Midbrain (tissue), 1 donor: ENCODE measurements at regions not wholly inside any gene's neighbourhood (a gene's known extent, or its start where the extent isn't known, plus 50 kb on each side); places are given as distances from the start of the nearest gene placed in this dataset.
"Not testable (repeated sequence)": the region's sequence is repeated elsewhere in the genome, so short reads cannot be mapped to it uniquely, and the experiment has no call there.

Source experiments
- DNase-seq: peaks from one replicate; lab custom pipeline; 2025; lab: John Stamatoyannopoulos, UW

DNA sequence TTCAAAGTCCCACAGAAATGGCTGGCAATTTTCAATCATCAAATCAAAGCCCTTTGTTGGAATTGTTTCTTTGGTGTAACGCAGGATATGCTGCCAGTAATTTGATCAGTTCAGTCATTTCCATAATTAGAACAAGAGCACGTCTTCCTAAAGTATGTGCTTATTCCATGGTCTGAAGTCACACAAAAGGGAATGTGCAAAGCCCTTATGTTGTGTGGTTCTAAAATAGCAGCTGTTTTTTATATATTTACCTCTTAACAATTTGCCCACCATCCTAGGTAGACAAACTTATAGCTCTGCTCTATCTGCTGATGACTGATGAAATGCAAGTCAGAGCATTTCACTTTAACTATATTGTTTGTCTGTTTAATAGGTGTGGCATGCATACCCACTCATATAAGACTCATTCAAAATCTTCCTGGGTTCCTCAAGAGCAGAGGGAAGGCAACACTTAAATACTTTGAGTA is 176.1 kb upstream of the SLC38A2 start:
- DNase-seq, result no peak

DNA sequence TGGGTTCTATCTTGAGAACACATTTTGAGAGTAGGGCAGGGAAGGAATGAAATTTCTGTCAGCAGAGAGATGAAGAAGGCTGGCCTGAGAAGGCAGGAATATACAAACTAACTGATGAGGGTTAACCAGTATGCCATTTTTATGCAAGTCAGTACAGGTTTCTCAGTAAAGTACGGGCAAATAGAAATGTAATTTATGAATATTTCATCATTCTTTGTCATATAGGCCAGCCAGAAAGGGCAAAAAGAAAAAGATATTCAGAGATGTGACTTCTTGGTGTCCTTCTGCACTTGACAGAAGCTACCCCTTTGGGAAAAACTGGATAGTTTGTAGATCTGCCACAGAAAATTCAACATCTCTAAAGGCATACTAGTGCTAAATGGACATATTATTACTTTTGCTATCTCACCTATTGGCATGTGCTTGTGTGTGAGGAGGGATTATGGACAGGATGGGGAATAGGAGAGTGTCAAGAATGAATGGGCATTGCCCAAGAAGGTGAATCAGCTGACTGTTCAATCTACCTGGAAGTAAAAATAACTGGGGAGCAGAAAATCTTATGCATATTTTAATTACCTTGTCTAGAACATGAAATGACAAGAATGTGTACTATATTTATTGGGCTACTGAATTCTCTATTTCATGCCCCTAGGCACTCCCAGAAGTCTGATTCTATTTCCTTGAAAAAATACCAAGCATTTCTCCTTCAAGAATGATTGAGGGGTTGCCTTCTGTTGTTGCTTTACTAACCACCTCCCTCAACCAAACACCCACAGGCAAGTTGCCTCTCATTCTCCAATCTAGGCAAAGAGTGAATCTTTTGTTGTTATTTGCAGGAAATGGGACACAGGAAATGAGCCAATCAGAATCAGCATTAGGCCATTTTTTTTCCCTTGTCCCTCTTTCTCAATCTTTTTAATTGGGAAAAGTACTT is 175.1 kb upstream of the SLC38A2 start:
- no peak for DNase-seq

DNA sequence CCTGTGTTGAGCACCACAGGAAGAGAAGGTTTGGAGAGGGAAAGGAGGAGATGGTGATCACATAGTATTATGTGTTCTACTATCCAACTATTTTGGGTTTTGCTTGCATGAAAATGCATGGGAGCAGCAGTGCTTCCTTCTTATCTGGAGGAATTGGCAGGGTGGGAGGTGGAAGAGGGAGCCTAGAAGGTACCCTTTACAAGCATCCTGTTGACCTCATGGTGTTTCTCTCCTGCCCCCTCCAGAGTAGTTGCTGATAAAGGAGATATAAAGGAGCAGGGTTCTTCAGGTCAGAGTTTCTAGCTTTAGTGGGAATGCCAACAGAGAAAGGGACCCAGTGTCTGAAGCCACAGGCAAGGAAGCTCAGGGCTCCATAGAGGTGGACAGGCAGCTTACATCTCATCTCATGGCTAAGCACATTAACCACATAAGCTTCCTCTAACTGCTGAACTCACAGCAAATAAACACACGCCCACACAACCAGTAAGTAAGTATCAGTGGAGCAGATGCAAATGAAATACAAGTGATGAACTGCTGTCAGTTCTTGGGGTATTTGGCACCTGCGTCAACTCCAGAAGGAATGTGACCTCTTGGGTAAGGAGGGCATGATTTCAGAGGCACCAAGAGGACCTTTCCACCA is 174.2 kb upstream of the SLC38A2 start:
- DNase-seq, result no peak

GRCh38 chr12:46543378-46543795 is 170.8 kb upstream of the SLC38A2 start:
- not testable (repeated sequence) for DNase-seq

DNA sequence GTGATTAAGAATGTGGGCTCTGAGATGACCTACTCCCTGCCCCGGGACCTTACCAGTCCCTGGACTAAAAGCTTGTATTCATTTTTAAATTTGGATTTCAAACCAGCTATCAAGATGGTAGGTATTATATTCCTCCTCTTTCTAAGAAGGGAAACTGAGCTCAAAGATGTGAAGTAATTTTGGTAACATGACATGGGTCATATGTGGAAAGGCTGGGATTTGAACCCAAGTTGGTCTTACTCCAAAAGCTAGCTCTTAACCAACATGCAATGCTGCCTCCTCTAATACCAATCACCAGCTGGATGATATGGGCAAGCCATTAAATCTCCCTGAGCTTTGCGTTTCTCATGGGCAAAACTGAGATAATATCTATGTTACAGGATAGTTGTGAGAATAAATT is 166.4 kb upstream of the SLC38A2 start:
- no peak for DNase-seq

- DNase-seq, result no peak
Measured at GRCh38 chr12:46537387-46537955, 164.9 kb upstream of the SLC38A2 start.

DNA sequence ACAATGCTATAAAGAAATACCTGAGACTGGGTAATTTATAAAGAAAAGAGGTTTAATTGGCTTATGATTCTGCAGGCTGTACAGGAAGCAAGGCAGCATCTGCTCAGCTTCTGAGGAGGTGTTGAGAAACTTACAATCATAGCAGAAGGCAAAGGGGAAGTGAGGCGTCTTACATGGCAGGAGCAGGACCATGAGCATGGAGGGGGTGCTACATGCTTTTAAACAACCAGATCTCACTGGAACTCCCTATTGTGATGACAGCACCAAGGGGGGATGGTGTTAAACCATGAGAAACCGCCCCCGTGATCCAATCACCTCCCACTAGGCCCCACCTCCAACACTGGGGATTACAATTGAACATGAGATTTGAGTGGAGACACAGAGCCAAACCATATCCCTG is 163.7 kb upstream of the SLC38A2 start:
- not testable (repeated sequence) for DNase-seq

DNA sequence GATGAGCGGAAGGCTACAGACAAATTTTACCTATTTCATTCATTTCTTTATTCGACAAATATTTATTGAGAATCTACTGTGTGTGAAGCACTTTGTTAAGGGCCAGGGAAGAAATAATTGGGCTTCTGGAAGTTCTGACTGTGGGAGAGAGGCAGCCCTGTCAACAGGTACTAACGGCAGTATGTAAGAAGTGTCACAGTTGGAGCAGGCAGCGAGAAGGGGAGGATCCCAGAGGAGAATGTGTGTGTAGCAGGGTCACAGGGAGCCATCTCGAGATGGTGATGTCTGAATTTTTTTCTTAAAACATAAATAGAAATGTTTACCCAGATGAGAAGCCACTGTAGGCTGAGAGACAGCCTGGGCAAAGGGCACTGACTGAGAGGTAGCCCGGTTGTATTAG is 163.3 kb upstream of the SLC38A2 start:
- DNase-seq, result no peak

DNA sequence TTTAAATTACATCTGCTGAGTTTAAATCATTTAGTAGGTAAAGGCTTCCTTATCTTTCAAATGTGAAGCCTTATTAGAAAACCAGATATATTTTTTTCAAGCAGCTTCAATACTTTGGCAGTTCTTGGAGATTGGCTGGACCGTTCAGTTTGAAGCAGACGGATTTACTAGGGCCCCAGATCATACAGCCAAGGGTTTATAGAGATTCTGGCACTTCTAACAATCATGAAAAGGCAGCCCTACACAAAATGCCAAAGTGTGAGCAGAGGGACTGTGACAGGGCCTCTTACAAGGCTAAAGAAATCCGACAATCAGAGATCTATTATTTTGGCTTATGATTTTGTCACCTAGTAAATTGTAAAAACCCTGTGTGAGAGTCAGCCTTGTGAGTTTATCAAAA is 162.8 kb upstream of the SLC38A2 start:
- no peak for DNase-seq

DNA sequence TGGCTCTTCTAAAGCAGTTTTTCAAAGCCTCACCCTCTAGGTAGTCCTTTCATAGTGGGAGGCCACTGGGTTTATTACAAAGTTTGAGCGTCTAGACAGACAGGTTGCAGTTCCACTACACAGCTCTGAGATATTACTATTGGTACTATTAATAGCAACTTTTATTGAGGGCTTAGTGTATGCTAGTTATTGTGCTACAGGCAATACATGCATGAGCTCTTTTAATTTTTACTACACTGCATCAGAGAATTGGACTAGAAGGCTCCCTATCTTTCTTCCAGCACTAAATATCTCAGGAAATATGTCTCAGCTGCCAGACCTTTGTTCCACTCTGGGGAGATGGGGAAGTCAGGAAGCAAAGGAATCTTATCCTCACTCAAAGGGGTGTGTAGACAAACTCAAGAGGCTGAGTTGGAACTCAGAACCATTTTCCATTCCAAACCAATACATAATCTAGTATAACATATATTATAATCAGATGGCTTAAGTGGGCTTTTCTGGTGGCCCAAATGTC is 161.8 kb upstream of the SLC38A2 start:
- DNase-seq, result no peak

GRCh38 chr12:46533723-46534122 is 161.2 kb upstream of the SLC38A2 start:
- no peak for DNase-seq

- DNase-seq, result no peak
Measured at GRCh38 chr12:46531804-46532203, 159.2 kb upstream of the SLC38A2 start.

GRCh38 chr12:46531059-46531785 is 158.6 kb upstream of the SLC38A2 start:
- no peak for DNase-seq

DNA sequence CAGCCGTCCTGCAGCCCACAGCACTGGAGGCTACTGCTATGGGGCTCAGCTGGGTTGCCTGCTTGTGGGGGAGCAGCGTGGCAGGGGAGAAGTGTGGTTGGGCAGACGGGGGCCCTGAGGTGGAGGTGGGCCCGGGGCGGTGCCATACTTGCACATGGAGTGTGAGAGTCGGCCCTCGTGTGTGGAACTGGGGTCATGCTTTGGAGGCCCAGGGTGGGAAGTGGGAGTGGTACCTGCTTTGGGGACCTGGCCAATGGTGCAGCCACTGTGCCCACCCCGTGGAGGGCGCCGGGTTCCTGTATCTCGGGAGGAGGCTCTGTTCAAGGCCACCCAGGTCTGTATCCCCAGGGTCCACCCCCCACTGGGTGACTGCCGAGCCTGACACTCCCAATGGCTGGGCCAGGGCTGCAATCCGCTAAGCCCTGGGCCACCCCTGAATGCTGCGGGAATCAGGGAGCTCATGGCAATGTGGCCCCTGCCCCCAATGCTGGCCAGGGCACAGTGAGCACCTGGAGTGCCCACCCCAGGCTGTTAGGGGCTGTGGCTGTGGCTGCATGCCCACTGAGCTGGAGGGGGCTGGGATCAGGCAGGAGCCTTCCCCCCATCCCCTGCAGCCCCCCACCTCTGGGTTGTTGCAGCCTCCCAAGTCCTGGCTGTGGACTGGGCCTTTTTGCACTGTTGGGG is 157.9 kb upstream of the SLC38A2 start:
- DNase-seq, result no peak

DNA sequence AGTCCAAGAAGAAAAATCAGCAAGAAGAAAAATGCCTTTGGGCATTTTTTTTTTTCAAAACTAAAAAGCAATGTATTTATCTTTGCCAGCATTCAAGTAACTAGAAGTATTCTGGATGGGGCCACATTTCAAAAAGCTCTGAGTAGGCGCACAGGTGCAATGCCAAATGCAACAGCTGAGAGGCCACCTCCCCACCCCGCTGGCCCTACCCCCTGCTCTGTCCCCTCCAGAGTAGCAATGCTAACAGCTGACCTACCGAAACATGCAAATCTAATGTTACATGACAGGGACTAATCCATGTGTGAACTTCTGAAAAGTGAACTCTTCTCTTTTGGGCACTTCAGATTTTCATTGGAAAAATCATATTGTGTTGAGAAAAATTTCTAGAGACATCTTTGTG is 153.7 kb upstream of the SLC38A2 start:
- no peak for DNase-seq

GRCh38 chr12:46524778-46525177 is 152.2 kb upstream of the SLC38A2 start:
- no peak for DNase-seq

- no peak for DNase-seq
Measured at GRCh38 chr12:46523863-46524770, 151.5 kb upstream of the SLC38A2 start.

DNA sequence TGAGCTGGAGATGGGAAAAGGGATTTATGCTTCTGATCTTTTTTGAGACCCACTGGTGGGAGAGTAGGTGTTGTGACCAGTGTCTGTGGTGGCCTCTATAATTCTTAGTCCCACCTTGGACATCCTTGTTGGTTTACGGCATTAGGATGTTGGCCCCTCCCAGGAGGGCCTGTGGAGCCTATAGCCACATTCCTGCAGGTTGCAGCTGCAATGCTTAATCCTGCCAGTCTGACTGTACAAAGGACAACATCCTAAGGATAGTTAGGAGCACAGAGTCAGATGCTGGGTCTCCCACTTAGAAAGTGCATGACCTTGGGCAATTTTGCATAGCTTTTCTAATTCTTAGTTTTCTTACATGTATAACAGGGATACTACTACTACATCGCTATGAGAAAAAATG is 150.9 kb upstream of the SLC38A2 start:
- no peak for DNase-seq

GRCh38 chr12:46522071-46522470 is 149.5 kb upstream of the SLC38A2 start:
- no peak for DNase-seq

DNA sequence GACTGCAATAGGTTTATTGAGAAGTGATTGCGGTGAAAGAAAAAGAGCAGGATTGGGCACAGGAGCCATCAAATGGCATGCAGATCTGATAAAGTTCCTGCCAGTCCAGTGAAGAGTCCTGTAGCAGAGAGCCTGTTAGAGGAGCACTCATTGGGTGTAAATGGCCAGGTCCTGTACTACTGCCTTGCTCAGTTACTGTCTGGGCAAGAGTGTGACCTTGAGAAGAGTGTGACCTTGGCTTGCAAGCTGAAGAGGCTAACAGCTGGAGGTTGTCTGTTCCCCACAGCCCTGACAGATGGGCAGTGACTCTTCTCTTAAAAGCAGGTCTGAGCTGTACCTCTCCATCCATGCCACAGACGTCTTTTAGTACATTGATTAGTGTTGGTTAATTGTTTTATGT is 148.6 kb upstream of the SLC38A2 start:
- DNase-seq, result no peak
